HG02943 (cell line): ENCODE measurements at regions not wholly inside any gene's neighbourhood (a gene's known extent, or its start where the extent isn't known, plus 50 kb on each side); places are given as distances from the start of the nearest gene placed in this dataset.

Experiments used
- ATAC-seq: cut with Tn5 transposase; IDR thresholded peaks from one replicate; pipeline ENCODE4 v1.9.1; 2021; ENCODE audit warnings: mild to moderate bottlenecking, low read depth, moderate library complexity; ENCODE audit not compliant: unreplicated experiment

GRCh38 chr6:43840490-43841218 is 70.6 kb downstream of the VEGFA start:
- ATAC-seq: no peak

- no peak for ATAC-seq
Observed at GRCh38 chr6:43838276-43839036, 68.4 kb downstream of the VEGFA start.

- ATAC-seq: no peak
Observed at GRCh38 chr6:43837507-43837906, 67.5 kb downstream of the VEGFA start.

- ATAC-seq: no peak
Observed at GRCh38 chr6:43836507-43837240, 66.7 kb downstream of the VEGFA start.
